NCI-H2081 treated with DMSO at 0.1 percent for 48 hours (cell line): ENCODE measurements at regions not wholly inside any gene's neighbourhood (a gene's known extent, or its start where the extent isn't known, plus 50 kb on each side); places are given as distances from the start of the nearest gene placed in this dataset.
"Not testable (repeated sequence)": the region's sequence is repeated elsewhere in the genome, so short reads cannot be mapped to it uniquely, and the experiment has no call there.

Experiments
- DNase-seq: peaks from one replicate; lab custom pipeline; 2025; lab: John Stamatoyannopoulos, UW

GRCh38 chr1:229135773-229136172 is 135.1 kb upstream of the RAB4A start:
- no peak for DNase-seq

DNA sequence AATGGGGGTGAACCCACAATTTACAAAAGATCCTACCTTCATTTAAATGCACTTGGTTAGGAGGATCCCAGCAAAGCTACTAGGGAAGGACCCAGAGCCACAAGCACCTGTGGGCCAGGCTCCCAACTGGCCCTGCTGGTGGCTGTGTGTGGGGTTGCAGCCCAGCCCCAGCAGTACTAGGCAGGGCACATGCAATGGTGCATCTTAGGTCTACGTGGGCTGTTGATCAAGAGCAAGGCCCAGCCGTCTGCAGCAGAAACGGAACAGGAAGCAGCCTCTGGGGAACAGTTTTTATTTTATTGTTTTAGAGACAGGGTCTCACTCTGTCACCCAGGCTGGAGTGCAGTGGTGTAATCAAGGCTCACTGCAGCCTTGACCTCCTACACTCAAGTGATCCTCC is 134.1 kb upstream of the RAB4A start:
- no peak for DNase-seq

DNA sequence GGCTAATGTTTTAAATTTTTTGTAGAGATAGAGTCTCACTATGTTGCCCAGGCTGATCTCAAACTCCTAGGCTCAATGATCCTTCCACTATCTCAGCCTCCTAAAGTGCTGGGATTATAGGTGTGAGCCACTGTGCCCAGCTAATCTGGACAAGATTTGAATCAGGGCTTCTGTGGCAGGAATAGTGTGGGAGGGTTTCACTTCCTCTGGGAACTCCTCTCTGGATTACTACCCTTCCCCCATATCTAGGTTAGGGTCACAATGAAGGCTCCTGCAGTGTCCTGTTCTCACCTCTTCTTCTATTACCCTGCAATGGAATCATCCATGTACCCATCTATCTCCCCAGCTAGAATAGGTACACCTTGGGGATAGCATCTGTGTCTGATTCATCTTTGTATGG is 133.6 kb upstream of the RAB4A start:
- no peak for DNase-seq

DNA sequence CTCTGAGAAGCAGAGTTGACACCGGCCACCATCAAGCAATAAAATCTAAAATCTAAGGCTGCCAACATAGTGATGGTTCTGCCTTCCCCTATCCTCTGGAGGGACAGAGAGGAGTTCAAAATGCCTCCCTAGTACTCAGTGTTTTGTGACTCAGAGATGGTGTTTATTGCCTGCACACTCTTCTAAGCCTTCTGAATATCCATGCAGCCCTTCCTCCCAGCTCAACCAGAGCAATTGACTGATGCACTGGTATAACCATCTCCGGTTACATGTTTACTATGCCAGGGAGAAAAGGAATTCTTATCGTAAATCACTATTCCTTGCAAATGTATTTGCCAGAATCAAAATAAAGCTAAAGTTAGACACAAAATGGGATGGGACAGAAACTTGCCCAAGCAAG is 132.9 kb upstream of the RAB4A start:
- DNase-seq = no peak

GRCh38 chr1:229139331-229140118 is 131.4 kb upstream of the RAB4A start:
- DNase-seq = no peak

GRCh38 chr1:229140119-229140396 is 130.9 kb upstream of the RAB4A start:
- DNase-seq = no peak

- DNase-seq = no peak
Measured at GRCh38 chr1:229141271-229141670, 129.6 kb upstream of the RAB4A start.

DNA sequence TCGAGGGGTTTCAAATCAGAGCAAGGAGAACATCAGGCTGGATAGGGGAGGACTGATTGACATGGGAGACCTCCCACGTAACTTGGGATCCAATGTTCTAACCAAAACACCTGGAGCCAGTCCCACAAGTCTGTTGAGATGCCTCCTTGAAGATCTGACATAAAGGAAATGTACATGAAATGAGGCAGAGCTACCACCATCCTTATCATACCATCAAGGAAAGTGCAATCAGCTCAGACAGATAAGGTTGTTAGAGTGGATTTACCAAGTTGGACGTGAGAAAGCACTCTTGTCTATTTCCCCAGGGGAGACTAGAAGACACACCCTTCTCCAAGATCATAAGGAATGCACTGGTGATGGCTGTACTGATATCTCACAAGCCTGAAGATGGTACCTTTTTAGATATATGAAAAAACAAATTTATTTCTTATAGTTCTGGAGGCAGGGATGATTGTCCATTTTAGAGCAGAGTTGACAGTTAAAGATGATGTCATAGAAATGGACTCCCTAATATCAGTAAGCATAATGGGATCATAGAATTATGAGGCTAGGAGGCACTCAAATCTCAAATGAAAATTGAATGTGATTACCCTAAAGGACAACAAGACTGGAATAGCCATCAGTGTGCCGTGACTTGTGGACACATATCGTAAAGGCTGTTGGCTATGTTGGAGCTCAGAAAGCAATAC is 129.1 kb upstream of the RAB4A start:
- DNase-seq = no peak

- DNase-seq = no peak
Measured at GRCh38 chr1:229142471-229142870, 128.4 kb upstream of the RAB4A start.

DNA sequence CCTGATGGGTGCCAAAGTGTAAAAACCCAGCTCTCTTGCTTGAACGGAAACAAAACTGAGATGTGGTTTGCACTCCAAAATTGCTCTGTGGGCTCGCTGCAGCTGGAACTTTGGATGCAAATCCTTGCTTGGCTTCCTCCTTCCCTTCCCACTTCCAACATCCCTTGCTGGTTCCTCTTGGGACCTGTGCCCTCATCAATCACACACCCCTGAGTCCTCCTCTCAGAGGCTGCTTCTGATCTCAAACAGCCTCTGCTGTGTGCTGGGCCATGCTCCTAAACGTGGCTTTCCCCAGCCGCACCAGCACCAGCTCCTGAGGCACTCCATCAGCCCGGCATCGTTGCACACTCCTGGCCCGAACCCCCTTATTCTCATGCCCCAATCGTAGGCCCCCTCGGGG is 124.3 kb upstream of the RAB4A start:
- DNase-seq = no peak

- DNase-seq = no peak
Measured at GRCh38 chr1:229147072-229147471, 123.8 kb upstream of the RAB4A start.

DNA sequence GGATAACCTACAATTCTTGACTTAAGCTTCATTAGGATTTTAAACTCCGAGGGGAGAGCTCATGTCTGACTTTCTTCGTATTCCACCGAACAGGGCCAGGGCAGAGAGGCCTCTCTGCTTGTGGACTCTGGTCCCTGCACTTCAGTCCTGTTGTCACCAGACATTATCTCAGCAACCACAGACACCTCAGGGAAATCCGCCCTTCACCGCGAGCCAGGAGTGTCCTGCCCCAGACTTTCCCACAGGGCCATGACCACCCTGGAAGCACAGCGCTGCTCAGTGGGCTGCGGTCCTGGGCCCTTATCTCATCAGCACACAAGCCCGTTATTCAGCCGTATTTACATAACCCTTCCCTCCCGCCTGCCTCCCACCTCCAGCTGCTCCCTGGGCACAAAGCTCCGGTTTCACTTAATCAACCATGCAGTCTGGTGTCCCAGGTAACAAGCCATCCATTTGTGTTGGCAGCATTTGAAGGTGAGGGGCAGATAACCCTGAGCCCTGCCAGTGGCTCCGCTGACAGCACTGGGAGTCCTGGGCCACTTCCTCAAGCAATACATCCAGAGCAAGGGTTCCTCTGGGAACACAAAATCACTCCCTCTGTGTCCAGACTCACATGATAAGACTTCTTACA is 122.8 kb upstream of the RAB4A start:
- DNase-seq = peak; percentile 47

DNA sequence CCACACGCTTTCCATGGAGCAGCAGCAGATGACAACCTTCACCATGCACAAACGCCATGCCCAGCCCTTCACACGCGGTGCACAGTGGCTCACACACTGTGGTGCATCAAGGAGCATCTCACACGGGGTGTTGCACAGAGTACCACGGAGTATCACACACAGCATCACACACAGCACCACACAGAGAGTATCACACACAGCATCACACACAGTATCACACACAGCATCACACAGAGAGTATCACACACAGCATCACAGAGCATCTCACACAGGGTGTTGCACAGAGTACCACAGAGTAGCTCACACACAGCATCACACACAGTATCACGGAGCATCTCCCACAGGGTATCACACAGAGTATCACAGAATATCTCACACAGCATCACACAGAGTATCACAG is 122.2 kb upstream of the RAB4A start:
- DNase-seq = no peak

DNA sequence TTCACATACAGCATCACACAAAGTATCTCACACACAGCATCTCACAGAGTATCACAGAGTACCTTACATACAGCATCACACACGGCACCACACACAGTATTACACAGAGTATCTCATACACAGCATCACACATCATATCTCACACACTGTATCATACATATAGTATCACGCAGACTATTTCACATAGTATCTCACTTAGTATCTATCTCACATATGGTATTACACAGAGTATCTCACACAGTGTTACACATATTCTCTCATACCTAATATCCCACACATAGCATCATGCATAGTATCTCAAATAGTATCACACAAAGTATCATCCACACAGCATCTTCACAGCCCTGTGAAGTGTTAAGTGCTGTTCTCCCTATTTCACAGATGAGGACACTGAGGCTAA is 121.5 kb upstream of the RAB4A start:
- no peak for DNase-seq

DNA sequence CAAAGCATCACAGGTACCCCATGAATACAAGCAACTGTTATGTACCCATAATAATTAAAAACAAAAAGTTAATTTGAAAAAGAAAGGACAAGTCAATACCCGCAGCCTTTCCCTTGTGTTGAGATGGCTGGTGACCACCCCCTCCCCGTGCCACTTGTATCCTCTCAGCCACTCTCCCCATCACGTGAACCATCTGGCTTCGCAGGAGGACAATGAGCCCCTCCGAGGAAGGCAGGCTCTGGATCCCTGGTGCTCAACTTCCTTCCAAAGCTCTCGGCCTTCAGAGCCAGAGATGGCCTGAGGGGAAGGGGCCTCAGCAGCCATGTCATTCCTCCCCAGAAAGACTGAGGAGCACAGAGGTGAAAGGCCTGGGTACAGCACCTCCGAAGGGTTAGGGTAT is 120.4 kb upstream of the RAB4A start:
- DNase-seq = no peak

DNA sequence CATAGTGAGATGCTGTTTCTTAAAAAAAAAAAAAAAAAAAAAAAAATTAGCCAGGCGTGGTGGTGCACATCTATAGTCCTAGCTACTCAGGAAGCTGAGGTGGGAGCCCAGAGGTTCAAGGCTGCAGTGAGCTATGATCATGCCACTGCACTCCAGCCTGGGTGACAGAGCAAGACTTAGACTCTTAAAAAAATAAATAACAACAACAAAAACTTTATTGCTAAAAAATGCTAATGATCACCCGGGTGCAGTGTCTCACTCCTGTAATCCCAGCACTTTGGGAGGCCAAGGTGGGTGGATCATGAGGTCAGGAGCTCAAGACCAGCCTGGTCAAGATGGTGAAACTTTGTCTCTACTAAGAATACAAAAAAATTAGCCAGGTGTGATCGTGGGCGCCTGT is 119.5 kb upstream of the RAB4A start:
- DNase-seq = not testable (repeated sequence)

- no peak for DNase-seq
Measured at GRCh38 chr1:229152311-229152710, 118.6 kb upstream of the RAB4A start.

DNA sequence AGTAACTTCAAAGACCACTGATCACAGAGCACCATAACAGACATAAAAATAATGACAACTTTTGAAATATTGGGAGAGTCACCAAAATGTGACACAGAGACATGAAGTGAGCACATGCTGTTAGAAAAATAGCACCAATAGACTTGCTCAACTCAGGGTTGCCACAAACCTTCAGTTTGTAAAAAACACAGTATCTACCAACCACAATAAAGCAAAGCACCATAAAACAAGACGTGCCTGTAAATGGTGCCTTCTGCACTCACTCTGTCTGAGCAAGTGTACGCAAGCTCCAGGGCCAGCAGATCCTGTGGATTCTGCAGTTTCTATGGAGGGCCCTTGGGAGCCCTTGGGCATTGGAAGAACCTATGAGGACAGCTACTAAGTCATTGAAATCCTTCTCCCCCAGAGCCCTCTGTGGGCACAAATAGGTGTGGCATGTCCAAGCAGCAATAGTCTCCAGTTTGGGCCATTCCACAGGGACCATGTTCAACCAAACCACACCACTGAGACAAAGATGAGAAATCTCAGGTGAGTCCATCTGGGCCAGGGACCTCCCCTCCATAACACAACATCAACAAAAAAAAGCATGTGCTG is 116.9 kb upstream of the RAB4A start:
- DNase-seq = no peak

- no peak for DNase-seq
Measured at GRCh38 chr1:229154811-229155210, 116.1 kb upstream of the RAB4A start.

GRCh38 chr1:229155472-229155871 is 115.4 kb upstream of the RAB4A start:
- no peak for DNase-seq

DNA sequence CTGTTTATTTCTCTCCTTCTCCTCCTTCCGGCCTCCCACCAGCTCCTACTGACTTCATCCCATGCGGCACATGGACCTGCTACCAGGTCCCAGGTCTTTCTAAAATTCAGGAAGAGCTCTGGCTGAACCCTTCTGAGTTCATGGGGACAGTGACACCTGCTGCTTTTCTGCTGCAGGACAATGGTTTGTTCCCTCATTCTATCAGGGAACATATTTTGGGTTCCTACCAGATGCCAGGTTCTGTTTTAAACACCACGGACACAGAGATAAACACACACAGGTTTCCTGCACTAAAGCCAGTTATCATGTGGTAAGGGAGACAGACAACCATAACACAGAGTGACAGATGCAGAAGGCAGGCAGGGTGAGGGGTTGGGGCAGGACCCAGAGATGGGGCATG is 114.0 kb upstream of the RAB4A start:
- DNase-seq = no peak

GRCh38 chr1:229157480-229157879 is 113.4 kb upstream of the RAB4A start:
- no peak for DNase-seq

GRCh38 chr1:229158341-229158921 is 112.5 kb upstream of the RAB4A start:
- DNase-seq = no peak
